Activated CD4-positive, alpha-beta memory T cell treated with anti-CD3 and anti-CD28 coated beads for 36 hours (primary cell): ENCODE measurements at regions not wholly inside any gene's neighbourhood (a gene's known extent, or its start where the extent isn't known, plus 50 kb on each side); places are given as distances from the start of the nearest gene placed in this dataset.
"Not testable (repeated sequence)": the region's sequence is repeated elsewhere in the genome, so short reads cannot be mapped to it uniquely, and the experiment has no call there.

Experiments used
- CTCF ChIA-PET: fragments of 350-600 bp; sonication (Branson Sonifier 250); formaldehyde crosslinking; loops from one replicate; lab custom pipeline; 2021; ENCODE audit warnings: antibody characterized with exemption, inconsistent platforms; lab: Charles Lee
- POLR2A ChIA-PET: fragments of 350-600 bp; sonication (Branson Sonifier 250); formaldehyde crosslinking; loops from one replicate; lab custom pipeline; 2021; ENCODE audit warnings: antibody characterized with exemption; lab: Charles Lee
- DNase-seq: peaks from one replicate; pipeline ENCODE4 v3.0.0-alpha.2; 2020
- H3K27ac Mint-ChIP-seq: one replicate; pipeline ENCODE4 v1.8.0; 2021; ENCODE audit warnings: mixed read lengths
- H3K27me3 Mint-ChIP-seq: one replicate; pipeline ENCODE4 v1.8.0; 2021; ENCODE audit warnings: mixed read lengths
- H3K36me3 Mint-ChIP-seq: one replicate; pipeline ENCODE4 v1.8.0; 2021; ENCODE audit warnings: mixed read lengths
- H3K4me1 Mint-ChIP-seq: one replicate; pipeline ENCODE4 v1.8.0; 2021; ENCODE audit warnings: low read depth, mixed read lengths
- H3K4me3 Mint-ChIP-seq: one replicate; pipeline ENCODE4 v1.8.0; 2021; ENCODE audit warnings: mild to moderate bottlenecking, mixed read lengths
- H3K9me3 Mint-ChIP-seq: one replicate; pipeline ENCODE4 v1.8.0; 2021; ENCODE audit warnings: mixed read lengths
- intact Hi-C: fragments of 100-400 bp; cut with micrococcal nuclease; formaldehyde crosslinking; loops from one replicate; pipeline ENCODE4 v1.15.1; 2023

GRCh38 chr7:13724977-13725566 lies 264.4 kb downstream of the ETV1 start:
- ChIA-PET CTCF (interaction anchor here (0.6 kb wide), 1 partner anchor 444 kb away, joined by 7 read pairs; no protein-coding TSS in a partner anchor), POLR2A (no interaction called here)
- no peaks in the 10 kb centered on the region for H3K4me1 Mint-ChIP-seq
- no peak for DNase-seq
- H3K4me3 Mint-ChIP-seq, result no peak overlapping the region
- H3K27me3 Mint-ChIP-seq, result no peaks in the 10 kb centered on the region
- H3K36me3 Mint-ChIP-seq, result no peaks in the 10 kb centered on the region
- intact Hi-C loops, result no loop called here
- no peak overlapping the region for H3K27ac Mint-ChIP-seq
- H3K9me3 Mint-ChIP-seq, result peaks cover 4% of the 10 kb centered on the region

- POLR2A ChIA-PET, result no interaction called here
- intact Hi-C loops, result no loop called here
- Mint-ChIP-seq H3K27me3 (no peaks in the 10 kb centered on the region), H3K27ac (no peak overlapping the region), H3K36me3 (no peaks in the 10 kb centered on the region), H3K9me3 (peaks cover 4% of the 10 kb centered on the region), H3K4me3 (no peak overlapping the region), H3K4me1 (no peaks in the 10 kb centered on the region)
- CTCF ChIA-PET, result interaction anchor here (0.6 kb wide), 1 partner anchor 445 kb away, joined by 7 read pairs; no protein-coding TSS in a partner anchor
- no peak for DNase-seq
Observed at GRCh38 chr7:13725591-13725990, 263.9 kb downstream of the ETV1 start.

- CTCF ChIA-PET, result no interaction called here
- Mint-ChIP-seq H3K4me3 (no peak overlapping the region), H3K4me1 (no peaks in the 10 kb centered on the region), H3K36me3 (no peaks in the 10 kb centered on the region), H3K27ac (no peak overlapping the region), H3K9me3 (peaks cover 4% of the 10 kb centered on the region), H3K27me3 (no peaks in the 10 kb centered on the region)
- no peak for DNase-seq
- POLR2A ChIA-PET, result no interaction called here
- intact Hi-C loops, result no loop called here
Observed at GRCh38 chr7:13727279-13727678, 262.2 kb downstream of the ETV1 start.

- Mint-ChIP-seq H3K4me3 (no peak overlapping the region), H3K4me1 (no peaks in the 10 kb centered on the region), H3K36me3 (no peaks in the 10 kb centered on the region), H3K27me3 (no peaks in the 10 kb centered on the region), H3K27ac (no peak overlapping the region), H3K9me3 (peaks cover 4% of the 10 kb centered on the region)
- ChIA-PET POLR2A (no interaction called here), CTCF (no interaction called here)
- no peak for DNase-seq
- intact Hi-C loops, result no loop called here
Observed at GRCh38 chr7:13727751-13728150, 261.7 kb downstream of the ETV1 start.

GRCh38 chr7:13728430-13728829 lies 261.0 kb downstream of the ETV1 start:
- H3K27me3 Mint-ChIP-seq, DNase-seq, H3K4me1 Mint-ChIP-seq, H3K4me3 Mint-ChIP-seq, POLR2A ChIA-PET, CTCF ChIA-PET, H3K9me3 Mint-ChIP-seq, H3K27ac Mint-ChIP-seq, intact Hi-C loops, H3K36me3 Mint-ChIP-seq: not testable (repeated sequence)

- no peak for DNase-seq
- intact Hi-C loops, result no loop called here
- POLR2A ChIA-PET, result no interaction called here
- CTCF ChIA-PET, result no interaction called here
- H3K27me3 Mint-ChIP-seq, result no peaks in the 10 kb centered on the region
- H3K4me1 Mint-ChIP-seq, result no peaks in the 10 kb centered on the region
- peaks cover 4% of the 10 kb centered on the region for H3K9me3 Mint-ChIP-seq
- no peak overlapping the region for H3K4me3 Mint-ChIP-seq
- no peaks in the 10 kb centered on the region for H3K36me3 Mint-ChIP-seq
- H3K27ac Mint-ChIP-seq, result no peak overlapping the region
Observed at GRCh38 chr7:13731643-13732042, 257.8 kb downstream of the ETV1 start.

GRCh38 chr7:13737563-13737962 lies 251.9 kb downstream of the ETV1 start:
- Mint-ChIP-seq H3K27me3 (no peaks in the 10 kb centered on the region), H3K27ac (no peak overlapping the region), H3K4me1 (no peaks in the 10 kb centered on the region), H3K4me3 (no peak overlapping the region), H3K9me3 (no peaks in the 10 kb centered on the region), H3K36me3 (no peaks in the 10 kb centered on the region)
- DNase-seq, result no peak
- CTCF ChIA-PET, result no interaction called here
- POLR2A ChIA-PET, result no interaction called here
- intact Hi-C loops, result no loop called here

GRCh38 chr7:13742126-13742525 lies 247.3 kb downstream of the ETV1 start:
- CTCF ChIA-PET, result interaction anchor here (1.1 kb wide), 1 partner anchor 461 kb away, joined by 8 read pairs; no protein-coding TSS in a partner anchor

GRCh38 chr7:13742811-13743210 lies 246.7 kb downstream of the ETV1 start:
- ChIA-PET POLR2A (interaction anchor here (0.6 kb wide), 1 partner anchor 677 kb away, joined by 5 read pairs; no protein-coding TSS in a partner anchor), CTCF (interaction anchor here (1.1 kb wide), 1 partner anchor 462 kb away, joined by 8 read pairs; no protein-coding TSS in a partner anchor)
- Mint-ChIP-seq H3K27ac (no peak overlapping the region), H3K9me3 (no peaks in the 10 kb centered on the region), H3K4me1 (no peaks in the 10 kb centered on the region), H3K27me3 (no peaks in the 10 kb centered on the region), H3K36me3 (no peaks in the 10 kb centered on the region), H3K4me3 (no peak overlapping the region)
- DNase-seq, result peak; percentile 17
- intact Hi-C loops, result loop anchor here (5.0 kb wide), 1 partner anchor 466 kb away; no protein-coding TSS in a partner anchor

More at GRCh38 chr7:13742126-13742525, 247.3 kb downstream of the ETV1 start:
- H3K36me3 Mint-ChIP-seq, result no peaks in the 10 kb centered on the region
- DNase-seq, result no peak
- intact Hi-C loops, result loop anchor here (5.0 kb wide), 1 partner anchor 465 kb away; no protein-coding TSS in a partner anchor
- H3K27ac Mint-ChIP-seq, result no peak overlapping the region
- no peaks in the 10 kb centered on the region for H3K27me3 Mint-ChIP-seq
- H3K4me1 Mint-ChIP-seq, result no peaks in the 10 kb centered on the region
- H3K4me3 Mint-ChIP-seq, result no peak overlapping the region
- no peaks in the 10 kb centered on the region for H3K9me3 Mint-ChIP-seq
- POLR2A ChIA-PET, result no interaction called here

GRCh38 chr7:13743226-13743625 lies 246.2 kb downstream of the ETV1 start:
- Mint-ChIP-seq H3K36me3 (no peaks in the 10 kb centered on the region), H3K27ac (no peak overlapping the region), H3K9me3 (no peaks in the 10 kb centered on the region), H3K4me3 (no peak overlapping the region), H3K27me3 (no peaks in the 10 kb centered on the region), H3K4me1 (no peaks in the 10 kb centered on the region)
- ChIA-PET POLR2A (interaction anchor here (0.6 kb wide), 1 partner anchor 676 kb away, joined by 5 read pairs; no protein-coding TSS in a partner anchor), CTCF (interaction anchor here (1.1 kb wide), 1 partner anchor 462 kb away, joined by 8 read pairs; no protein-coding TSS in a partner anchor)
- DNase-seq, result no peak
- intact Hi-C loops, result loop anchor here (5.0 kb wide), 1 partner anchor 466 kb away; no protein-coding TSS in a partner anchor

- H3K27me3 Mint-ChIP-seq, result no peaks in the 10 kb centered on the region
- DNase-seq, result no peak
- no peaks in the 10 kb centered on the region for H3K9me3 Mint-ChIP-seq
- intact Hi-C loops, result no loop called here
- ChIA-PET CTCF (interaction anchor here (0.6 kb wide), 1 partner anchor 14 kb away, joined by 3 read pairs; no protein-coding TSS in a partner anchor), POLR2A (no interaction called here)
- H3K4me1 Mint-ChIP-seq, result no peaks in the 10 kb centered on the region
- no peak overlapping the region for H3K27ac Mint-ChIP-seq
- no peak overlapping the region for H3K4me3 Mint-ChIP-seq
- no peaks in the 10 kb centered on the region for H3K36me3 Mint-ChIP-seq
Observed at GRCh38 chr7:13745530-13745929, 243.9 kb downstream of the ETV1 start.

- DNase-seq, result no peak
- ChIA-PET CTCF (no interaction called here), POLR2A (no interaction called here)
- H3K4me3 Mint-ChIP-seq, result no peak overlapping the region
- no peaks in the 10 kb centered on the region for H3K4me1 Mint-ChIP-seq
- intact Hi-C loops, result no loop called here
- H3K27ac Mint-ChIP-seq, result no peak overlapping the region
- no peaks in the 10 kb centered on the region for H3K27me3 Mint-ChIP-seq
- no peaks in the 10 kb centered on the region for H3K36me3 Mint-ChIP-seq
- no peaks in the 10 kb centered on the region for H3K9me3 Mint-ChIP-seq
Observed at GRCh38 chr7:13748998-13749397, 240.5 kb downstream of the ETV1 start.

GRCh38 chr7:13749636-13750035 lies 239.8 kb downstream of the ETV1 start:
- intact Hi-C loops, result no loop called here
- Mint-ChIP-seq H3K27ac (no peak overlapping the region), H3K36me3 (no peaks in the 10 kb centered on the region), H3K27me3 (no peaks in the 10 kb centered on the region), H3K9me3 (no peaks in the 10 kb centered on the region), H3K4me1 (no peaks in the 10 kb centered on the region), H3K4me3 (no peak overlapping the region)
- ChIA-PET CTCF (no interaction called here), POLR2A (no interaction called here)
- no peak for DNase-seq
